Neural cell (in vitro differentiated cells): ENCODE measurements at regions not wholly inside any gene's neighbourhood (a gene's known extent, or its start where the extent isn't known, plus 50 kb on each side); places are given as distances from the start of the nearest gene placed in this dataset.

ENCODE experiments used
- H2AFZ ChIP-seq: fragments of 200-600, 300-800 bp; sonication (generic), shearing (Covaris generic); 2 replicates; pipeline ENCODE4 v1.6.0; 2014; ENCODE audit warnings: low read depth, mild to moderate bottlenecking, antibody characterized with exemption, low read length, moderate library complexity
- H3F3A ChIP-seq: fragments of 200-600 bp; shearing (Covaris generic); 2 replicates; pipeline ENCODE4 v1.6.1; 2016; ENCODE audit warnings: mild to moderate bottlenecking, moderate library complexity, mixed read lengths, antibody characterized with exemption, low read length; ENCODE audit not compliant: insufficient read depth, poor library complexity, severe bottlenecking
- H3K27ac ChIP-seq: fragments of 200-600, 300-800 bp; sonication (generic), shearing (Covaris generic); 2 replicates; pipeline ENCODE4 v1.5.1; 2014; ENCODE audit warnings: mild to moderate bottlenecking, low read length, moderate library complexity
- H3K27me3 ChIP-seq: fragments of 300-800, 200-600 bp; sonication (generic), shearing (Covaris generic); 2 replicates; pipeline ENCODE4 v1.6.0; 2014; ENCODE audit warnings: mild to moderate bottlenecking, low read depth, low read length, moderate library complexity; ENCODE audit not compliant: insufficient read depth
- H3K36me3 ChIP-seq: fragments of 300-800, 200-600 bp; sonication (generic), shearing (Covaris generic); 2 replicates; pipeline ENCODE4 v1.5.1; 2014; ENCODE audit warnings: mild to moderate bottlenecking, antibody characterized with exemption, low read length, moderate library complexity; ENCODE audit not compliant: insufficient read depth
- H3K4me2 ChIP-seq: fragments of 300-800, 200-600 bp; sonication (generic), shearing (Covaris generic); 2 replicates; pipeline ENCODE4 v1.6.0; 2014; ENCODE audit warnings: mild to moderate bottlenecking, low read length
- H3K4me3 ChIP-seq: fragments of 300-800, 200-600 bp; sonication (generic), shearing (Covaris generic); 2 replicates; pipeline ENCODE4 v1.5.1; 2014; ENCODE audit warnings: mild to moderate bottlenecking, low read length, moderate library complexity
- H3K79me2 ChIP-seq: fragments of 200-600 bp; shearing (Covaris generic); replicated peaks from 2 replicates; pipeline ENCODE4 v1.6.0; 2014; ENCODE audit warnings: mild to moderate bottlenecking, low read length, moderate library complexity; ENCODE audit not compliant: insufficient read depth
- H3K9ac ChIP-seq: fragments of 300-800, 200-600 bp; sonication (generic), shearing (Covaris generic); 2 replicates; pipeline ENCODE4 v1.6.1; 2016; ENCODE audit warnings: mild to moderate bottlenecking, low read length, mixed read lengths
- H3K9me2 ChIP-seq: fragments of 200-600 bp; shearing (Covaris generic); 2 replicates; pipeline ENCODE4 v1.6.1; 2016; ENCODE audit warnings: mild to moderate bottlenecking, low read length, mixed read lengths; ENCODE audit not compliant: insufficient read depth
- H3K9me3 ChIP-seq: fragments of 200-600, 300-800 bp; sonication (generic), shearing (Covaris generic); 2 replicates; pipeline ENCODE4 v1.6.1; 2016; ENCODE audit warnings: mild to moderate bottlenecking, mixed run types, low read length, moderate library complexity, mixed read lengths
- H4K20me1 ChIP-seq: fragments of 200-600 bp; shearing (Covaris generic); 2 replicates; pipeline ENCODE4 v1.6.1; 2016; ENCODE audit warnings: mild to moderate bottlenecking, mixed run types; ENCODE audit not compliant: insufficient read depth
- CTCF ChIP-seq: fragments of 450-650 bp; IDR thresholded peaks from 2 replicates; pipeline ENCODE4 v1.5.1; 2014; ENCODE audit warnings: antibody characterized with exemption, mild to moderate bottlenecking, moderate library complexity; ENCODE audit not compliant: poor library complexity, severe bottlenecking
- EP300 ChIP-seq: fragments of 450-650 bp; conservative IDR thresholded peaks from 2 replicates; pipeline ENCODE4 v1.6.1; 2014; ENCODE audit warnings: antibody characterized with exemption, mild to moderate bottlenecking, moderate library complexity; ENCODE audit not compliant: poor library complexity, severe bottlenecking
- EZH2 ChIP-seq: fragments of 200-600, 300-800 bp; shearing (Covaris generic), sonication (generic); IDR thresholded peaks from 2 replicates; pipeline ENCODE4 v1.6.1; 2014; ENCODE audit warnings: antibody characterized with exemption, low read length, borderline replicate concordance, mild to moderate bottlenecking; ENCODE audit not compliant: insufficient read depth, poor library complexity, severe bottlenecking
- MXI1 ChIP-seq: fragments of 450-650 bp; conservative IDR thresholded peaks from 2 replicates; pipeline ENCODE4 v1.6.1; 2014; ENCODE audit warnings: antibody characterized with exemption, mild to moderate bottlenecking; ENCODE audit not compliant: poor library complexity, severe bottlenecking
- POLR2AphosphoS5 ChIP-seq: IDR thresholded peaks from 2 replicates; pipeline ENCODE4 v1.6.1; 2012
- RAD21 ChIP-seq: fragments of 450-650 bp; conservative IDR thresholded peaks from 2 replicates; pipeline ENCODE4 v1.6.1; 2014; ENCODE audit warnings: antibody characterized with exemption, mild to moderate bottlenecking, moderate library complexity
- REST ChIP-seq: IDR thresholded peaks from 2 replicates; pipeline ENCODE4 v1.6.1; 2012; ENCODE audit warnings: borderline replicate concordance
- SMC3 ChIP-seq: fragments of 450-650 bp; conservative IDR thresholded peaks from 2 replicates; pipeline ENCODE4 v1.6.1; 2014; ENCODE audit warnings: antibody characterized with exemption, mild to moderate bottlenecking, moderate library complexity; ENCODE audit not compliant: poor library complexity
- TAF1 ChIP-seq: IDR thresholded peaks from 2 replicates; pipeline ENCODE4 v1.6.1; 2012; ENCODE audit warnings: low read depth

DNA sequence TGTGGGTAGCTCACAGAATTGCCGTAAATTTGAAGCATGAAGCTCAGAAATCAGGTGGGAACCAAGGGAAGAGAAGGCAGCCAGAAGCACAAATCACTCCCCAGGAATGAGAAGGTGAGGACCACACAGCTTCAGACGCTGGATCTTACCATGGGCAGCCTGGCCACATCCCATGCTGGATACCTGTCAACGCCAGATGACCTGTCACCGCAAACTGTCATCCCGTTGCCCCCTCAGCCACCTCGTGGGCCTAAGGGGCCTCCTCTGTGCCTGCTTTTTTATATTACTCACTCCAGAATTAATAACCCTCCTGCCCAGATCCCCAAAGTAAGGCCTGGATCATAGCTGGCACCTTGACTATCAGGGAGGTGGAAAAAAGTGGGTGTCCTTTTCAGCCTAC is 82.3 kb upstream of the KCNK12 start:
- H3K9me3 ChIP-seq = no peaks in the 10 kb centered on the region
- no peaks in the 10 kb centered on the region for H3F3A ChIP-seq
- no peak overlapping the region for H3K9ac ChIP-seq
- H4K20me1 ChIP-seq = no peaks in the 10 kb centered on the region
- no peak overlapping the region for H2AFZ ChIP-seq
- no peaks in the 10 kb centered on the region for H3K27me3 ChIP-seq
- H3K27ac ChIP-seq = no peak overlapping the region
- H3K4me3 ChIP-seq = no peak overlapping the region
- TF ChIP-seq POLR2AphosphoS5 = no peak
- no peaks in the 10 kb centered on the region for H3K36me3 ChIP-seq
- no peak overlapping the region for H3K4me2 ChIP-seq
- H3K79me2 ChIP-seq = no peaks in the 10 kb centered on the region
- H3K9me2 ChIP-seq = no peaks in the 10 kb centered on the region

GRCh38 chr2:47652061-47652690 is 81.4 kb upstream of the KCNK12 start:
- TF ChIP-seq POLR2AphosphoS5 = no peak
- TF ChIP-seq EZH2 = no peak
- TF ChIP-seq REST = no peak
- no peak for TF ChIP-seq CTCF
- no peak for TF ChIP-seq SMC3
- no peak for TF ChIP-seq EP300
- TF ChIP-seq RAD21 = no peak
- TF ChIP-seq MXI1 = no peak
- TF ChIP-seq TAF1 = no peak

DNA sequence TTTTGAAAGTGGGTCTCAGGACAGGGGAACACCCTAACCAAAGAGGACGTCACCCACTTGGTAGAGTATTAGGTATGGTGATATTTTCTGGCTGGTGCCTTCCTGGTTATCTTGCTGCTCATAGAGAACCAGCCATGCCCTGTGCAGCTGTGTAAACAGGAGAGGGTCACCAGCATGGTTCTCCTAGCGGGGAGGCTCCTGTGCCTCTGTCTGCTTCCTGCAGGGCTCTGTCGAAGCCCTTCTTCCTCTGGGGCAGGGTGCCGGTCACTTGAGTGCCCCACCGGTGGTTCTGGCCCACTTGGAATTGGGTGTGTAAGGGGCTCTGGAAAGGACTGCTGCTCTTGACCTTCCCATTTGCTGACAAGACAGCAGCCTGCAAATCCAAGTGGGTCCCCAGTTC is 80.5 kb upstream of the KCNK12 start:
- no peak overlapping the region for H2AFZ ChIP-seq
- H4K20me1 ChIP-seq = no peaks in the 10 kb centered on the region
- H3K9me3 ChIP-seq = no peaks in the 10 kb centered on the region
- no peak overlapping the region for H3K4me3 ChIP-seq
- no peak overlapping the region for H3K9ac ChIP-seq
- no peaks in the 10 kb centered on the region for H3F3A ChIP-seq
- no peak overlapping the region for H3K27ac ChIP-seq
- H3K79me2 ChIP-seq = no peaks in the 10 kb centered on the region
- TF ChIP-seq CTCF = no peak
- no peak for TF ChIP-seq EZH2
- no peak for TF ChIP-seq TAF1
- no peak for TF ChIP-seq POLR2AphosphoS5
- TF ChIP-seq RAD21 = no peak
- TF ChIP-seq EP300 = no peak
- no peak for TF ChIP-seq SMC3
- no peak for TF ChIP-seq REST
- no peaks in the 10 kb centered on the region for H3K36me3 ChIP-seq
- no peak overlapping the region for H3K4me2 ChIP-seq
- no peaks in the 10 kb centered on the region for H3K9me2 ChIP-seq
- H3K27me3 ChIP-seq = no peaks in the 10 kb centered on the region

More at GRCh38 chr2:47652061-47652690, 81.4 kb upstream of the KCNK12 start:
- Histone ChIP-seq H3K9ac (no peak overlapping the region), H3K9me3 (no peaks in the 10 kb centered on the region), H3K79me2 (no peaks in the 10 kb centered on the region), H3K9me2 (no peaks in the 10 kb centered on the region), H3K27me3 (no peaks in the 10 kb centered on the region), H2AFZ (no peak overlapping the region), H3K4me2 (no peak overlapping the region), H3K4me3 (no peak overlapping the region), H3K36me3 (no peaks in the 10 kb centered on the region), H4K20me1 (no peaks in the 10 kb centered on the region), H3K27ac (no peak overlapping the region), H3F3A (no peaks in the 10 kb centered on the region)
